Spleen (tissue), 7 donors: ENCODE measurements at regions not wholly inside any gene's neighbourhood (a gene's known extent, or its start where the extent isn't known, plus 50 kb on each side); places are given as distances from the start of the nearest gene placed in this dataset.

Experiments
- CTCF ChIP-seq, 11 experiments: fragments of 200-600 bp in 7 of 11; fragments of 450-650 bp in 4 of 11; sonication (generic) in 4 of 11; IDR thresholded peaks in 8 of 11; conservative IDR thresholded peaks in 3 of 11; 1 replicate in 7 of 11; 2 replicates in 4 of 11; pipeline versions ENCODE4 v1.4.0 to v1.8.0; 2016 to 2021; ENCODE audit warnings: antibody characterized with exemption in 11 of 11, inconsistent platforms in 4 of 11, mild to moderate bottlenecking in 1 of 11
- POLR2A ChIP-seq, 3 donors: fragments of 450-650 bp; IDR thresholded peaks; one replicate each; pipeline ENCODE4 v1.5.1; 2017; ENCODE audit warnings: antibody characterized with exemption in 3 of 3, mild to moderate bottlenecking in 1 of 3
- donor health status: DM: no; HTN: no; CAD: no; lungs with moderate emphysema.
- donor health status: DM: no; HTN: no; CAD: no.
- donor health status: DM: no; HTN: no; CAD: no.

- TF ChIP-seq POLR2A (IDR thresholded peaks at IDR 0.05) (no peak), CTCF (IDR thresholded peaks at IDR 0.05 in 8 of 11, conservative IDR thresholded peaks at IDR 0.05 in 3 of 11) (no peak)
These were observed 64.2 kb upstream of the CHL1 start for GRCh38 chr3:132378-132777.
